ENCODE measurements at regions not wholly inside any gene's neighbourhood (a gene's known extent, or its start where the extent isn't known, plus 50 kb on each side); places are given as distances from the start of the nearest gene placed in this dataset.

- Histone ChIP-seq H3K79me2 (ENCODE audit: insufficient read depth, low read depth, low read length) (no peaks in the 10 kb centered on the region), H4K20me1 (ENCODE audit: insufficient read depth, low read length) (no peaks in the 10 kb centered on the region), H3K9me2 (ENCODE audit: insufficient read depth, low read length) (no peaks in the 10 kb centered on the region), H3K4me1 (ENCODE audit: insufficient read depth, low read length, poor library complexity, severe bottlenecking) (no peaks in the 10 kb centered on the region), H3K9me3 (ENCODE audit: low read length) (no peaks in the 10 kb centered on the region), H3K27ac (ENCODE audit: low read depth, low read length, poor library complexity, severe bottlenecking) (no peak overlapping the region), H3K36me3 (ENCODE audit: insufficient read depth, low read length) (no peaks in the 10 kb centered on the region), H3K4me2 (ENCODE audit: low read length) (no peak overlapping the region), H3K4me3 (ENCODE audit: low read depth, low read length, poor library complexity, severe bottlenecking) (no peak overlapping the region), H2AFZ (ENCODE audit: low read length) (no peak overlapping the region)
- CTCF ChIA-PET (ENCODE audit: unreplicated experiment), result no interaction called here
- POLR2A ChIA-PET, result interaction anchor here (0.9 kb wide), 1 partner anchor 21 kb away, joined by 3 read pairs; no protein-coding TSS in a partner anchor
- intact Hi-C loops (cut with micrococcal nuclease; ENCODE audit: unreplicated experiment), result no loop called here
- no peak for DNase-seq (ENCODE audit: low spot score)
- TF ChIP-seq EZH2phosphoT487 (IDR thresholded peaks at IDR 0.05; ENCODE audit: borderline replicate concordance, low read depth, low read length) (no peak), CTCF (conservative IDR thresholded peaks at IDR 0.05; ENCODE audit: low read length) (no peak)
- no TSS peak for BruUV-seq (replicated peaks)
Observed at GRCh38 chr7:84524714-84525694, 330.4 kb upstream of the SEMA3A start.

GRCh38 chr7:84513061-84513460 lies 318.5 kb upstream of the SEMA3A start:
- H3K9me3 ChIP-seq (ENCODE audit: low read length), result no peaks in the 10 kb centered on the region
- no peak overlapping the region for H3K4me2 ChIP-seq (ENCODE audit: low read length)
- no peaks in the 10 kb centered on the region for H3K36me3 ChIP-seq (ENCODE audit: insufficient read depth, low read length)
- ChIA-PET POLR2A (no interaction called here), CTCF (ENCODE audit: unreplicated experiment) (no interaction called here)
- no peak overlapping the region for H2AFZ ChIP-seq (ENCODE audit: low read length)
- H3K4me3 ChIP-seq (ENCODE audit: low read depth, low read length, poor library complexity, severe bottlenecking), result no peak overlapping the region
- H4K20me1 ChIP-seq (ENCODE audit: insufficient read depth, low read length), result no peaks in the 10 kb centered on the region
- no peak for DNase-seq (ENCODE audit: low spot score)
- no peaks in the 10 kb centered on the region for H3K9me2 ChIP-seq (ENCODE audit: insufficient read depth, low read length)
- no peaks in the 10 kb centered on the region for H3K4me1 ChIP-seq (ENCODE audit: insufficient read depth, low read length, poor library complexity, severe bottlenecking)
- TF ChIP-seq CTCF (conservative IDR thresholded peaks at IDR 0.05; ENCODE audit: low read length), result no peak
- no peak for TF ChIP-seq EZH2phosphoT487 (IDR thresholded peaks at IDR 0.05; ENCODE audit: borderline replicate concordance, low read depth, low read length)
- H3K27ac ChIP-seq (ENCODE audit: low read depth, low read length, poor library complexity, severe bottlenecking), result no peak overlapping the region
- intact Hi-C loops (cut with micrococcal nuclease; ENCODE audit: unreplicated experiment), result no loop called here
- no peaks in the 10 kb centered on the region for H3K79me2 ChIP-seq (ENCODE audit: insufficient read depth, low read depth, low read length)
- no TSS peak for BruUV-seq (replicated peaks)

GRCh38 chr7:84512055-84512454 lies 317.5 kb upstream of the SEMA3A start:
- no peak overlapping the region for H3K4me3 ChIP-seq (ENCODE audit: low read depth, low read length, poor library complexity, severe bottlenecking)
- H3K4me2 ChIP-seq (ENCODE audit: low read length), result no peak overlapping the region
- TF ChIP-seq EZH2phosphoT487 (IDR thresholded peaks at IDR 0.05; ENCODE audit: borderline replicate concordance, low read depth, low read length) (no peak), CTCF (conservative IDR thresholded peaks at IDR 0.05; ENCODE audit: low read length) (no peak)
- intact Hi-C loops (cut with micrococcal nuclease; ENCODE audit: unreplicated experiment), result no loop called here
- no TSS peak for BruUV-seq (replicated peaks)
- no peaks in the 10 kb centered on the region for H3K79me2 ChIP-seq (ENCODE audit: insufficient read depth, low read depth, low read length)
- no peak overlapping the region for H2AFZ ChIP-seq (ENCODE audit: low read length)
- POLR2A ChIA-PET, result interaction anchor here (0.7 to 1.2 kb wide), 2 partner anchors 15 to 93 kb away, joined by 3 read pairs; no protein-coding TSS in a partner anchor
- H3K27ac ChIP-seq (ENCODE audit: low read depth, low read length, poor library complexity, severe bottlenecking), result no peak overlapping the region
- no peaks in the 10 kb centered on the region for H3K9me3 ChIP-seq (ENCODE audit: low read length)
- no peaks in the 10 kb centered on the region for H3K36me3 ChIP-seq (ENCODE audit: insufficient read depth, low read length)
- H3K4me1 ChIP-seq (ENCODE audit: insufficient read depth, low read length, poor library complexity, severe bottlenecking), result no peaks in the 10 kb centered on the region
- H3K9me2 ChIP-seq (ENCODE audit: insufficient read depth, low read length), result no peaks in the 10 kb centered on the region
- CTCF ChIA-PET (ENCODE audit: unreplicated experiment), result no interaction called here
- H4K20me1 ChIP-seq (ENCODE audit: insufficient read depth, low read length), result no peaks in the 10 kb centered on the region
- DNase-seq (ENCODE audit: low spot score), result no peak
